ENCODE measurements at regions not wholly inside any gene's neighbourhood (a gene's known extent, or its start where the extent isn't known, plus 50 kb on each side); places are given as distances from the start of the nearest gene placed in this dataset.
"Not testable (repeated sequence)": the region's sequence is repeated elsewhere in the genome, so short reads cannot be mapped to it uniquely, and the experiment has no call there.

GRCh38 chr6:4367643-4368042, 232.3 kb upstream of the ECI2 start:
- no peak for DNase-seq (ENCODE audit: insufficient read length, low spot score)
- FAIRE-seq: no peak

DNA sequence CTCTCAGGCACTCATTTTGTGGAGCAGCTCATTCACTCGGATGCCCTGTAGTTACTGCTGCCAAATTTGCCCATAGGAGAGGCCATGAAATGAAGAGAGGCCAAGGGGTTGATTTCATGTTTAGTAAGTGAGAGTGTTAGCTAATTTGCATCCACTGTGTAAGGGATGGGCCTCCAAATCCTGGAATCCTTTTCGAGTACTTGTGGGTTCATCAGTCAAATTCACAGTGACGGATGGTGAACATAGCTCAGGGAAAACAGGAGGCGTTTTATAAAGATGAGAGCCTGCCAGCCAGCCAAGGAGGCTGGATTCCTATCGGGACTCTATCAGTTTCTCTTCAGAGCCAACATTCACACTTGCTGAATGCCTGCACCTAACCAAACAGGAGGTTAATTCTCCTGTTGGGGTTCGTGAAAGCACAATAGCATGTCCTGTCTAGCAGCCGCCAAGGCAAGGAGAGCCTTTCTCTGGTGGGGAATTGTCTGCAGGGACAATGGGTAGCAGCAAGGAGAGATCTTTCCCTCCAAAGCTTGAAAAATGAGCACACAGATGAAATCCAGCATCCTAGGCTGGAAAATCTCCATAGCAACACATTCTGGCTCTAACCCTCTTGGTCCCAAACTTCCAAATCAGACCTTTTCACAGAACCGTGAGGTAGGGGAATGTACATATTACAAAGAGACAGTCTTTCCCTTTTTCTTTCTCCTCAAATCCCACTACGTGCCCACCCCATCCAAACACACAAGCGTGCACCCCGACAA, 231.4 kb upstream of the ECI2 start:
- TF ChIP-seq POU2F2 (IDR thresholded peaks at IDR 0.05; ENCODE audit: low read depth, low read length): no peak
- DNase-seq (ENCODE audit: insufficient read length, low spot score) (no peak), FAIRE-seq (no peak)

More at GRCh38 chr6:4367643-4368042, 232.3 kb upstream of the ECI2 start:
- TF ChIP-seq POU2F2 (IDR thresholded peaks at IDR 0.05; ENCODE audit: low read depth, low read length): no peak
- TF ChIP-seq POLR2AphosphoS5 (IDR thresholded peaks at IDR 0.05; ENCODE audit: low read depth, low read length): no peak
- TF ChIP-seq POLR2A (IDR thresholded peaks at IDR 0.05; ENCODE audit: low read depth, low read length): no peak
- TF ChIP-seq TAF1 (IDR thresholded peaks at IDR 0.05; ENCODE audit: low read depth, low read length): no peak
- TF ChIP-seq SPI1 (IDR thresholded peaks at IDR 0.05; ENCODE audit: low read depth, low read length): no peak
- no peak for TF ChIP-seq PAX5 (IDR thresholded peaks at IDR 0.05; ENCODE audit: insufficient read depth, low read length, severe bottlenecking)

GRCh38 chr6:4365686-4366085, 230.3 kb upstream of the ECI2 start:
- TF ChIP-seq POU2F2 (IDR thresholded peaks at IDR 0.05; ENCODE audit: low read depth, low read length) (no peak), SPI1 (IDR thresholded peaks at IDR 0.05; ENCODE audit: low read depth, low read length) (no peak), TAF1 (IDR thresholded peaks at IDR 0.05; ENCODE audit: low read depth, low read length) (no peak), PAX5 (IDR thresholded peaks at IDR 0.05; ENCODE audit: insufficient read depth, low read length, severe bottlenecking) (no peak), POLR2A (IDR thresholded peaks at IDR 0.05; ENCODE audit: low read depth, low read length) (no peak), POLR2AphosphoS5 (IDR thresholded peaks at IDR 0.05; ENCODE audit: low read depth, low read length) (no peak)
- DNase-seq (ENCODE audit: insufficient read length, low spot score) (no peak), FAIRE-seq (no peak)

GRCh38 chr6:4364711-4365110, 229.3 kb upstream of the ECI2 start:
- DNase-seq (ENCODE audit: insufficient read length, low spot score): no peak
- no peak for FAIRE-seq
- TF ChIP-seq PAX5 (IDR thresholded peaks at IDR 0.05; ENCODE audit: insufficient read depth, low read length, severe bottlenecking) (no peak), POLR2A (IDR thresholded peaks at IDR 0.05; ENCODE audit: low read depth, low read length) (no peak)

GRCh38 chr6:4364172-4364571, 228.8 kb upstream of the ECI2 start:
- no peak for FAIRE-seq
- no peak for DNase-seq (ENCODE audit: insufficient read length, low spot score)
- TF ChIP-seq PAX5 (IDR thresholded peaks at IDR 0.05; ENCODE audit: insufficient read depth, low read length, severe bottlenecking) (no peak), SPI1 (IDR thresholded peaks at IDR 0.05; ENCODE audit: low read depth, low read length) (peak; percentile 39; the same call in 1 of the 2 replicates)

DNA sequence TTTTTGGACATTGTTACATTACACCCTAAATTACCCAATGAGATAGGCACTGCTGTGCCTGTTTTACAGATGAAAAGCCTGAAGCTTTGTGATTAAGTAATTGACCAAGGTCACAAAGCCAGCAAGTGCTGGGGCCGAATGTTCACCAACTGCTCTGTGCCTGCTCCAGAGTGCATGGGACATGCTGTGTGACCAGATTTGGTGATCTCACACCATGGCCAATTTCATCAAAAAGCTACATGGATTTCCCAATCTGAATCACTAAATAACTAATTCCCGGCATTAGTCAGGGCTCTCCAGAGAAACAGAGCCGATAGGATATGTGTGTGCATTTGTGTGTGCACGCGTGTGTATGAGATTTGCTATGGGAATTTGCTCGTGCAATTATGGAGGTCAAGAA, 228.3 kb upstream of the ECI2 start:
- no peak for DNase-seq (ENCODE audit: insufficient read length, low spot score)
- no peak for FAIRE-seq
- TF ChIP-seq POLR2AphosphoS5 (IDR thresholded peaks at IDR 0.05; ENCODE audit: low read depth, low read length) (no peak), TAF1 (IDR thresholded peaks at IDR 0.05; ENCODE audit: low read depth, low read length) (no peak), POLR2A (IDR thresholded peaks at IDR 0.05; ENCODE audit: low read depth, low read length) (no peak), POU2F2 (IDR thresholded peaks at IDR 0.05; ENCODE audit: low read depth, low read length) (no peak), PAX5 (IDR thresholded peaks at IDR 0.05; ENCODE audit: insufficient read depth, low read length, severe bottlenecking) (no peak)

DNA sequence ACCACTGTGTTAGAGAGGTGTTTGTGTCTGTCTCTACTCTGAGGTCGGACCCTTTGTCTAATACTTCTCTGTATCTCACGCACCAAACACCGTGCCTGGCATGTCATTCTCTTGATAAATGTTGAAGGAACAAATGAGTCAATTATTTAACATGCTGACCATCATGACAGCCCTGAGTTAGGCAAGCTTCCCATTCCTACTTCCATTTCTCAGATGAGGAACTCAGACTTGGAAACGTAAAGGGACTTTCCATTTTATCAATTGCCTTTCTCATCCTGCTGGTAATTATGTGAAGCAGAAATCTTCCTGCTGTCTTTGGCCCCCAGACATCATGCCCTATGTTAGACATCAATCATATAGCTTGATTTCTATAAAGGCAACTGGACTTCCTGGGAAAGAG, 227.0 kb upstream of the ECI2 start:
- TF ChIP-seq POLR2AphosphoS5 (IDR thresholded peaks at IDR 0.05; ENCODE audit: low read depth, low read length) (no peak), POLR2A (IDR thresholded peaks at IDR 0.05; ENCODE audit: low read depth, low read length) (no peak), TAF1 (IDR thresholded peaks at IDR 0.05; ENCODE audit: low read depth, low read length) (no peak), POU2F2 (IDR thresholded peaks at IDR 0.05; ENCODE audit: low read depth, low read length) (no peak), PAX5 (IDR thresholded peaks at IDR 0.05; ENCODE audit: insufficient read depth, low read length, severe bottlenecking) (no peak), SPI1 (IDR thresholded peaks at IDR 0.05; ENCODE audit: low read depth, low read length) (no peak)

DNA sequence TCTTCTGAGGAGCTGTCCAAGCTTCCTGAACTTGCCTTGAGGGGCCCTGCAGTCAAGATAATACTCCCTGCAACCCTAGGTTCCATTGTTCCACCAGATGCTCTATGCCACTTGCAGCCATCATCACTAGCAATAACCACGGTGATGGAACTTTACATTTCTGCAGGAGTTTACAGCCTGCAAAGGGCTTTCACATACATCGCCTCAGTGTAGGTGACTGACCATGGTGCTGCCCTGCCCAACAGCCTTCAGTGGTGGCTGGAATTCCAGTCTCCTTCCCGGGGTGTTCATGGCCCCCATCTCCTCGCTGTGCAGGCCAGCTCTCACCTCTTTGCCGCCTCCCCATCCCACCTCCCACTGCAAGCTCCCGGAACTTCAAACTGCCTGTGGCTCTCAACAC, 225.5 kb upstream of the ECI2 start:
- TF ChIP-seq POLR2A (IDR thresholded peaks at IDR 0.05; ENCODE audit: low read depth, low read length): no peak
- no peak for TF ChIP-seq POU2F2 (IDR thresholded peaks at IDR 0.05; ENCODE audit: low read depth, low read length)
- no peak for TF ChIP-seq TAF1 (IDR thresholded peaks at IDR 0.05; ENCODE audit: low read depth, low read length)
- no peak for TF ChIP-seq PAX5 (IDR thresholded peaks at IDR 0.05; ENCODE audit: insufficient read depth, low read length, severe bottlenecking)
- TF ChIP-seq POLR2AphosphoS5 (IDR thresholded peaks at IDR 0.05; ENCODE audit: low read depth, low read length): no peak
- TF ChIP-seq SPI1 (IDR thresholded peaks at IDR 0.05; ENCODE audit: low read depth, low read length): no peak
- FAIRE-seq (no peak), DNase-seq (ENCODE audit: insufficient read length, low spot score) (no peak)

More for the DNA sequence above, 227.0 kb upstream of the ECI2 start:
- FAIRE-seq (no peak), DNase-seq (ENCODE audit: insufficient read length, low spot score) (no peak)

DNA sequence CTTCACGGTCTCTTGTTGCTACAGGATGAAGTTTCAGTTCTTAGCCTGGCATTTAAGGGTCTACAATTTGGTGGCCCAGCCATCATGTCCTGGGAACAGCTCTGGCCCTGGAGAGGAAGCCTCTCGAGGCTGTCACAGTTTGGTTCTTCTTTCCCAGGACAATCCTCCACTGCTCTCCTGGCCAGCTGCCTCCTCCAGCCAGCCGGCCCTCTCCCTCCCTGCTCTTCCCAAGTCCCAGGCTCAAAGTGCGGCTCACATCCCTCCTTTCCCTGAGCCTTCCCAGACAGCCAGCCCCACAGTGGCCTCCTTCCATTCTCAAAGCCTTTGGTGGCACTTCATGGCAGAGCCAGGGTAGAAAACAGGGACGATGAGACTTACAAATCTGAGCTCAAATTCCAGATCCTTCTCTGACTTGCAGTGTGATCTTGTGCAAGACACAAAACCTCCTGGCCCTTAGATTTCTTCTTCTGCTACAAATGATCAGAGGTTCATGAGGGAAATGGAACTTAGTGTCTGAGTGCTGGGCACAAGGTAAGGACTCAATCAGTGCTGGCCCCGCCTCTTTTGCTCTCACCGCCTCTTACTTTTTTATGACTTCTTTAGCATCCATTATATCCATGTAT, 223.8 kb upstream of the ECI2 start:
- TF ChIP-seq POLR2AphosphoS5 (IDR thresholded peaks at IDR 0.05; ENCODE audit: low read depth, low read length) (no peak), PAX5 (IDR thresholded peaks at IDR 0.05; ENCODE audit: insufficient read depth, low read length, severe bottlenecking) (no peak), SPI1 (IDR thresholded peaks at IDR 0.05; ENCODE audit: low read depth, low read length) (no peak), POLR2A (IDR thresholded peaks at IDR 0.05; ENCODE audit: low read depth, low read length) (no peak), TAF1 (IDR thresholded peaks at IDR 0.05; ENCODE audit: low read depth, low read length) (no peak), POU2F2 (IDR thresholded peaks at IDR 0.05; ENCODE audit: low read depth, low read length) (no peak)
- no peak for DNase-seq (ENCODE audit: insufficient read length, low spot score)
- no peak for FAIRE-seq

- no peak for DNase-seq (ENCODE audit: insufficient read length, low spot score)
- TF ChIP-seq SPI1 (IDR thresholded peaks at IDR 0.05; ENCODE audit: low read depth, low read length) (no peak), PAX5 (IDR thresholded peaks at IDR 0.05; ENCODE audit: insufficient read depth, low read length, severe bottlenecking) (no peak), TAF1 (IDR thresholded peaks at IDR 0.05; ENCODE audit: low read depth, low read length) (no peak), POLR2A (IDR thresholded peaks at IDR 0.05; ENCODE audit: low read depth, low read length) (no peak), POU2F2 (IDR thresholded peaks at IDR 0.05; ENCODE audit: low read depth, low read length) (no peak), POLR2AphosphoS5 (IDR thresholded peaks at IDR 0.05; ENCODE audit: low read depth, low read length) (no peak)
- FAIRE-seq: no peak
These were observed 223.2 kb upstream of the ECI2 start for GRCh38 chr6:4358414-4359107.

DNA sequence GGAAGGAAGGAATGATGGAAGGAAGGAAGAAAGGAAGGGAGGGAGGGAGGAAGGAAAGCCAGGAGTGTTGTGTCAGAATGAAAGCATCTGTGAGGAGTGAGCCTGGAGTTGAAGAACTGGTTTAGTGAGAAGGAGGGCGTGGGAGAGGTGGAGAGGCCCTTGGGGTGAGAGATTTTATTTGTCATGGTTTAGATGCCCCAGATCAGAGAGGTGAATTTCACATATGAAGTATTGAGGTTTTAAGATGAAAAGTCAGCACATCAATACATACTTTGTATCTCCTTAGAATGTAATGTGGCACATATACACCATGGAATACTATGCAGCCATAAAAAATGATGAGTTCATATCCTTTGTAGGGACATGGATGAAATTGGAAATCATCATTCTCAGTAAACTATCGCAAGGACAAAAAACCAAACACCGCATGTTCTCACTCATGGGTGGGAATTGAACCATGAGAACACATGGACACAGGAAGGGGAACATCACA, 222.3 kb upstream of the ECI2 start:
- not testable (repeated sequence) for FAIRE-seq; DNase-seq (ENCODE audit: insufficient read length, low spot score)

All from GM12891 (cell line).